ENCODE measurements at regions not wholly inside any gene's neighbourhood (a gene's known extent, or its start where the extent isn't known, plus 50 kb on each side); places are given as distances from the start of the nearest gene placed in this dataset.

- TF ChIP-seq POLR2AphosphoS5 (IDR thresholded peaks at IDR 0.05; ENCODE audit: low read depth, low read length) (no peak), ATF3 (IDR thresholded peaks at IDR 0.05) (no peak), POLR2A (IDR thresholded peaks at IDR 0.05; ENCODE audit: borderline replicate concordance, extremely low read depth, insufficient read depth, insufficient read length) (no peak), RAD21 (IDR thresholded peaks at IDR 0.05; ENCODE audit: low read depth) (no peak), REST (IDR thresholded peaks at IDR 0.05; ENCODE audit: low read depth) (no peak), CTCF (IDR thresholded peaks at IDR 0.05 in 2 of 3, conservative IDR thresholded peaks at IDR 0.05 in 1 of 3; ENCODE audit: borderline replicate concordance in 1 of 3, insufficient read depth in 1 of 3, low read depth in 2 of 3, low read length in 2 of 3) (no peak), EZH2 (IDR thresholded peaks at IDR 0.05) (no peak), YY1 (IDR thresholded peaks at IDR 0.05; ENCODE audit: extremely low read depth, insufficient replicate concordance, low read depth, low read length) (no peak), ZNF274 (IDR thresholded peaks at IDR 0.05; ENCODE audit: low read depth, low read length) (no peak), CEBPB (IDR thresholded peaks at IDR 0.05; ENCODE audit: low read depth) (no peak), MAX (IDR thresholded peaks at IDR 0.05) (no peak), ZBTB33 (IDR thresholded peaks at IDR 0.05; ENCODE audit: extremely low read depth, insufficient replicate concordance, low read length) (no peak), SRF (IDR thresholded peaks at IDR 0.05; ENCODE audit: low read depth) (no peak)
Observed at GRCh38 chr3:56955492-56956111, 104.9 kb upstream of the SPATA12 start.

Data from HCT116 (cell line).